PC-3 (cell line): ENCODE measurements at regions not wholly inside any gene's neighbourhood (a gene's known extent, or its start where the extent isn't known, plus 50 kb on each side); places are given as distances from the start of the nearest gene placed in this dataset.

ENCODE experiments used
- ATAC-seq: fragments of 200-7000 bp; cut with Tn5 transposase; 2 replicates; pipeline ENCODE4 v1.9.1; 2020; ENCODE audit warnings: mild to moderate bottlenecking, moderate library complexity
- BruUV-seq: library from RNA; stranded (reverse); fragments of 400-500 nt; replicated peaks from 2 replicates; lab custom pipeline; 2021; lab: Mats Ljungman, UMichigan
- CTCF ChIA-PET: fragments of 300-600 bp; sonication (Branson Sonifier 250); formaldehyde crosslinking; loops from one replicate; lab custom pipeline; 2022; ENCODE audit warnings: antibody characterized with exemption; lab: Charles Lee
- POLR2A ChIA-PET: fragments of 300-600 bp; sonication (Branson Sonifier 250); formaldehyde crosslinking; loops from one replicate; lab custom pipeline; 2022; ENCODE audit warnings: antibody characterized with exemption; ENCODE audit not compliant: unreplicated experiment; lab: Charles Lee
- DNase-seq: peaks from one replicate; pipeline ENCODE4 v3.0.0-alpha.2; 2015
- H2AFZ ChIP-seq: fragments of 300-600 bp; sonication (generic); 2 replicates; pipeline ENCODE4 v1.6.0; 2016; ENCODE audit warnings: antibody characterized with exemption, low read length
- H3F3A ChIP-seq: fragments of 300-600 bp; sonication (generic); one replicate; pipeline ENCODE4 v1.6.0; 2017; ENCODE audit warnings: antibody characterized with exemption, low read length, control low read depth, mild to moderate bottlenecking; ENCODE audit not compliant: unreplicated experiment
- H3K27ac ChIP-seq: fragments of 300-600 bp; sonication (generic); 2 replicates; pipeline ENCODE4 v1.5.1; 2016; ENCODE audit warnings: mild to moderate bottlenecking, low read length
- H3K27me3 ChIP-seq: fragments of 300-600 bp; sonication (generic); 2 replicates; pipeline ENCODE4 v1.6.1; 2016; ENCODE audit warnings: low read length, mixed read lengths
- H3K36me3 ChIP-seq: fragments of 300-600 bp; sonication (generic); 2 replicates; pipeline ENCODE4 v1.6.1; 2016; ENCODE audit warnings: low read depth, mixed run types, low read length, mixed read lengths
- H3K4me1 ChIP-seq: fragments of 300-600 bp; sonication (generic); 2 replicates; pipeline ENCODE4 v1.5.1; 2016; ENCODE audit warnings: low read length; ENCODE audit not compliant: insufficient read depth
- H3K4me2 ChIP-seq: fragments of 300-600 bp; sonication (generic); 2 replicates; pipeline ENCODE4 v1.6.0; 2016; ENCODE audit warnings: low read length
- H3K4me3 ChIP-seq: fragments of 300-600 bp; sonication (generic); 2 replicates; pipeline ENCODE4 v1.5.1; 2016; ENCODE audit warnings: mild to moderate bottlenecking, low read length, mixed read lengths
- H3K79me2 ChIP-seq: fragments of 300-600 bp; sonication (generic); 2 replicates; pipeline ENCODE4 v1.6.1; 2017; ENCODE audit warnings: low read length, mixed read lengths
- H3K9ac ChIP-seq: fragments of 300-600 bp; sonication (generic); 2 replicates; pipeline ENCODE4 v1.6.0; 2016; ENCODE audit warnings: mild to moderate bottlenecking, low read length
- H3K9me2 ChIP-seq: fragments of 300-600 bp; sonication (generic); replicated peaks from 2 replicates; pipeline ENCODE4 v1.6.1; 2016; ENCODE audit warnings: mixed run types, low read length, mixed read lengths
- H3K9me3 ChIP-seq: fragments of 300-600 bp; sonication (generic); 2 replicates; pipeline ENCODE4 v1.6.1; 2016; ENCODE audit warnings: low read length, mixed read lengths
- H4K20me1 ChIP-seq: fragments of 300-600 bp; sonication (generic); 2 replicates; pipeline ENCODE4 v1.6.1; 2016; ENCODE audit warnings: low read length, mixed read lengths
- CTCF ChIP-seq: fragments of 300-600 bp; sonication (generic); conservative IDR thresholded peaks from 2 replicates; pipeline ENCODE4 v1.5.1; 2017; ENCODE audit warnings: antibody characterized with exemption, low read depth, mild to moderate bottlenecking, low read length
- EZH2 ChIP-seq: fragments of 300-600 bp; sonication (generic); IDR thresholded peaks from one replicate; pipeline ENCODE4 v1.6.1; 2017; ENCODE audit warnings: antibody characterized with exemption, mild to moderate bottlenecking, low read length; ENCODE audit not compliant: unreplicated experiment
- EZH2phosphoT487 ChIP-seq: fragments of 300-600 bp; sonication (generic); IDR thresholded peaks from 2 replicates; pipeline ENCODE4 v1.6.1; 2018; ENCODE audit warnings: mild to moderate bottlenecking, antibody characterized with exemption, low read length, borderline replicate concordance
- intact Hi-C: fragments of 100-400 bp; cut with micrococcal nuclease; formaldehyde crosslinking; loops from 2 replicates; pipeline ENCODE4 v1.9.0; 2023

- Histone ChIP-seq H2AFZ (no peak overlapping the region), H3K36me3 (no peaks in the 10 kb centered on the region), H3K9me2 (no peaks in the 10 kb centered on the region), H4K20me1 (no peaks in the 10 kb centered on the region), H3K9ac (no peak overlapping the region), H3K4me1 (no peaks in the 10 kb centered on the region), H3K4me2 (no peak overlapping the region), H3K27me3 (no peaks in the 10 kb centered on the region), H3K79me2 (no peaks in the 10 kb centered on the region), H3F3A (no peaks in the 10 kb centered on the region), H3K27ac (no peak overlapping the region), H3K9me3 (no peaks in the 10 kb centered on the region), H3K4me3 (no peak overlapping the region)
- ChIA-PET CTCF (no interaction called here), POLR2A (no interaction called here)
- BruUV-seq = no TSS peak
- ATAC-seq (no peak), DNase-seq (no peak)
- TF ChIP-seq CTCF (no peak), EZH2phosphoT487 (no peak), EZH2 (no peak)
- intact Hi-C loops = no loop called here
Measured at GRCh38 chr10:9858816-9859215, 1158.9 kb upstream of the CELF2 start.

- CTCF ChIA-PET = no interaction called here
Measured at GRCh38 chr10:9860045-9860444, 1157.6 kb upstream of the CELF2 start.

GRCh38 chr10:9863559-9864121 lies 1154.0 kb upstream of the CELF2 start:
- no peaks in the 10 kb centered on the region for H3K79me2 ChIP-seq
- no peaks in the 10 kb centered on the region for H3K27me3 ChIP-seq
- no TSS peak for BruUV-seq
- intact Hi-C loops = no loop called here
- ATAC-seq (no peak), DNase-seq (no peak)
- no peak overlapping the region for H2AFZ ChIP-seq
- H3K4me2 ChIP-seq = no peak overlapping the region
- no peaks in the 10 kb centered on the region for H3K4me1 ChIP-seq
- ChIA-PET POLR2A (no interaction called here), CTCF (no interaction called here)
- no peaks in the 10 kb centered on the region for H3F3A ChIP-seq
- no peaks in the 10 kb centered on the region for H3K9me3 ChIP-seq
- no peak overlapping the region for H3K27ac ChIP-seq
- no peaks in the 10 kb centered on the region for H3K9me2 ChIP-seq
- no peaks in the 10 kb centered on the region for H3K36me3 ChIP-seq
- no peak overlapping the region for H3K9ac ChIP-seq
- H3K4me3 ChIP-seq = no peak overlapping the region
- no peak for TF ChIP-seq EZH2
- TF ChIP-seq CTCF = no peak
- H4K20me1 ChIP-seq = no peaks in the 10 kb centered on the region

More at GRCh38 chr10:9860045-9860444, 1157.6 kb upstream of the CELF2 start:
- Histone ChIP-seq H3K4me3 (no peak overlapping the region), H3K4me1 (no peaks in the 10 kb centered on the region), H2AFZ (no peak overlapping the region), H3K36me3 (no peaks in the 10 kb centered on the region), H3K9me2 (no peaks in the 10 kb centered on the region), H4K20me1 (no peaks in the 10 kb centered on the region), H3K4me2 (no peak overlapping the region), H3K79me2 (no peaks in the 10 kb centered on the region), H3K9me3 (no peaks in the 10 kb centered on the region), H3K27me3 (no peaks in the 10 kb centered on the region), H3K27ac (no peak overlapping the region), H3F3A (no peaks in the 10 kb centered on the region), H3K9ac (no peak overlapping the region)
- TF ChIP-seq CTCF = no peak
- BruUV-seq = no TSS peak
- POLR2A ChIA-PET = no interaction called here
- ATAC-seq (no peak), DNase-seq (no peak)
- intact Hi-C loops = no loop called here
